ENCODE measurements at regions not wholly inside any gene's neighbourhood (a gene's known extent, or its start where the extent isn't known, plus 50 kb on each side); places are given as distances from the start of the nearest gene placed in this dataset.
A peak's percentile ranks its signal among the peaks of the same experiment; 100 is the strongest.

GRCh38 chr11:110022548-110022947, 70.6 kb upstream of the ZC3H12C start:
- Mint-ChIP-seq H3K27me3 (no peaks in the 10 kb centered on the region), H3K27ac (no peak overlapping the region), H3K36me3 (ENCODE audit: insufficient read depth) (no peaks in the 10 kb centered on the region), H3K9me3 (peaks cover 0 to 2% of the 10 kb centered on the region in 2 donors), H3K4me1 (ENCODE audit: low read depth in 2 of 2) (no peaks in the 10 kb centered on the region), H3K4me3 (no peak overlapping the region)
- ATAC-seq (replicated peaks) (no peak), DNase-seq (no peak)

GRCh38 chr11:110023711-110024110, 69.5 kb upstream of the ZC3H12C start:
- H3K36me3 Mint-ChIP-seq (ENCODE audit: insufficient read depth), result no peaks in the 10 kb centered on the region
- peaks cover 5 to 8% of the 10 kb centered on the region in 2 donors for H3K27me3 Mint-ChIP-seq
- no peak overlapping the region for H3K27ac Mint-ChIP-seq
- H3K4me1 Mint-ChIP-seq (ENCODE audit: low read depth in 2 of 2), result no peaks in the 10 kb centered on the region
- no peak for ATAC-seq (replicated peaks)
- H3K4me3 Mint-ChIP-seq, result no peak overlapping the region
- H3K9me3 Mint-ChIP-seq, result peaks cover 0 to 2% of the 10 kb centered on the region in 2 donors
- no peak for DNase-seq

GRCh38 chr11:110026858-110027626, 66.2 kb upstream of the ZC3H12C start:
- no peak for DNase-seq
- H3K4me3 Mint-ChIP-seq, result no peak overlapping the region
- no peaks in the 10 kb centered on the region for H3K4me1 Mint-ChIP-seq (ENCODE audit: low read depth in 2 of 2)
- peaks cover 0 to 2% of the 10 kb centered on the region in 2 donors for H3K9me3 Mint-ChIP-seq
- H3K36me3 Mint-ChIP-seq (ENCODE audit: insufficient read depth), result no peaks in the 10 kb centered on the region
- H3K27ac Mint-ChIP-seq, result no peak overlapping the region
- H3K27me3 Mint-ChIP-seq, result peaks cover 5 to 8% of the 10 kb centered on the region in 2 donors
- ATAC-seq (replicated peaks), result peak; percentile 49

DNA sequence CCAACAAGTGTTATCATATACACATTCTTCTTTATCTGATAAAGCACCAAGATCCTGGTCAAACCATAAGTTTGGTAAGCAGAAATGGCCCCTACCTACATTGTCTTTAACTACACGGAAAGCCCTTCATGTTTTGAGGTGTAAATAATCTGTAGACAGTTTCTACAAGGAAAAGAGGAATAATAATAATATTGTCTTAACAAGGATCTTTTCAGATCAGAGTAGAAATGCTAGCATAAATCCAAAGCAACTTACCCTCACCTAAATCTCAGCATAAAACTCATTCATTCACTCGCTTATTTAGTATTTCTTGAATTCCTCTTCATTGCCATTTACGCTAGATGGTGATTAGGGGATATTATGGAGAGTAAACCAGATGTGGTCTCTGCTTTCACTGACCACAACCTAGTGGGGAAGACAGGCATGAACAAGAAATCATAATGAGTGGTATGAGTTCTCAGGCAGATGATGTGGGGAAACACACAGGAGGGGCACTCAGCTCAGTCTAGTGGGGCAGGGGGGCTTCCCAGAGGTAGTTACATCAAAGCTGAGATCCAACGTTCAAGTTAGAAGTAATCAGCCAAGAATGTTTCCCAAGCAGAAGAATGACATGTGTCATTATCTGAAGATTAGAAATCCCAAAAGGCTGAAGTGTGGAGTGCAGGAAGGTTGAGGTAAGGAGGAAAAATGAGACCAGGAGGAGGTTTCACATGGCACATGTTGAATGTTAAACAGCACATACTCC, 65.4 kb upstream of the ZC3H12C start:
- no peak for ATAC-seq (replicated peaks)
- H3K27me3 Mint-ChIP-seq, result peaks cover 5 to 8% of the 10 kb centered on the region in 2 donors
- H3K27ac Mint-ChIP-seq, result no peak overlapping the region
- H3K4me1 Mint-ChIP-seq (ENCODE audit: low read depth in 2 of 2), result no peaks in the 10 kb centered on the region
- H3K4me3 Mint-ChIP-seq, result no peak overlapping the region
- no peaks in the 10 kb centered on the region for H3K36me3 Mint-ChIP-seq (ENCODE audit: insufficient read depth)
- peaks cover 0 to 2% of the 10 kb centered on the region in 2 donors for H3K9me3 Mint-ChIP-seq
- no peak for DNase-seq

DNA sequence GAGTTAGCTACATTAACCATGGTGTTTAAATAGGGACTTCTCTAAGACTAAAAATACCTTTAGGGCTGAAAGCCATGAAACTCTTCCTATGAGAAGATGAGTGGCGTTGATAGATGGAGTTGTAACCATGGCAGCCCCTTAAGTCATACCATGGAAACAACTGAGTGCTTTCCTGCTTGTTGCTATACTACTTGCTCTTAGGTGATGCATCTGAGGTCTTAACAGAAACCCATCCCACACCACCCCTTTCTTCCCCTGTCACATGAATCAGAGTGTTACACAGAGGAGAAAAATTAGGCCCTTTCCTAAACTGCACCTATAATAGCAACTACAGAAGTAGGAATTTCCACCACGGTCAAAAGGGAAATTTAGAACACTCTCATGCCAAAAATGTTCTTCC, 64.3 kb upstream of the ZC3H12C start:
- H3K9me3 Mint-ChIP-seq, result peaks cover 0 to 2% of the 10 kb centered on the region in 2 donors
- peaks cover 5 to 8% of the 10 kb centered on the region in 2 donors for H3K27me3 Mint-ChIP-seq
- no peak overlapping the region for H3K4me3 Mint-ChIP-seq
- no peak for DNase-seq
- ATAC-seq (replicated peaks), result no peak
- no peaks in the 10 kb centered on the region for H3K4me1 Mint-ChIP-seq (ENCODE audit: low read depth in 2 of 2)
- H3K36me3 Mint-ChIP-seq (ENCODE audit: insufficient read depth), result no peaks in the 10 kb centered on the region
- no peak overlapping the region for H3K27ac Mint-ChIP-seq

- Mint-ChIP-seq H3K4me3 (no peak overlapping the region), H3K9me3 (peaks cover 0 to 2% of the 10 kb centered on the region in 2 donors), H3K27ac (no peak overlapping the region), H3K4me1 (ENCODE audit: low read depth in 2 of 2) (no peaks in the 10 kb centered on the region), H3K27me3 (peaks cover 5 to 8% of the 10 kb centered on the region in 2 donors), H3K36me3 (ENCODE audit: insufficient read depth) (no peaks in the 10 kb centered on the region)
- DNase-seq, result no peak
- ATAC-seq (replicated peaks), result no peak
Measured at GRCh38 chr11:110029714-110030113, 63.5 kb upstream of the ZC3H12C start.

DNA sequence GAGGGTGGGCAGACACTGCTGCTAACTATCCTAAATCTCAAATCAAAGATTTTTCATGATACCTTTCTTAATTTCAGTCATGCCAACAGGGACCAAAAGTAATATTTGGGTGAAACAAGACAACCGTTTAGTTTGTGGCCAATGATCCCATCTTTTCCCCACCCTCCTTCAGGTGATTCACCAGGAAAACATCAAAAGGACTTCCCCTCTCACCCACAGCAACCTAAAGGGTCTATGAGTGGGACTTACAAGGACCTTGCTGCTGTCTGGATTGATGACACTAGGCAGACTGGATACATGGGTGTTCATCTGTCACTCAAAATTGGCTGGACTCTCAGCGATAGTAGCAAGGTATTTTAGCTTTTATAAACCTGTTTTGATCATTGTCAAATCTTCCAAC, 62.0 kb upstream of the ZC3H12C start:
- Mint-ChIP-seq H3K36me3 (ENCODE audit: insufficient read depth) (no peaks in the 10 kb centered on the region), H3K27ac (no peak overlapping the region), H3K4me1 (ENCODE audit: low read depth in 2 of 2) (no peaks in the 10 kb centered on the region), H3K4me3 (no peak overlapping the region), H3K9me3 (peaks cover 0 to 2% of the 10 kb centered on the region in 2 donors), H3K27me3 (peaks cover 5 to 8% of the 10 kb centered on the region in 2 donors)
- DNase-seq (no peak), ATAC-seq (replicated peaks) (no peak)

DNA sequence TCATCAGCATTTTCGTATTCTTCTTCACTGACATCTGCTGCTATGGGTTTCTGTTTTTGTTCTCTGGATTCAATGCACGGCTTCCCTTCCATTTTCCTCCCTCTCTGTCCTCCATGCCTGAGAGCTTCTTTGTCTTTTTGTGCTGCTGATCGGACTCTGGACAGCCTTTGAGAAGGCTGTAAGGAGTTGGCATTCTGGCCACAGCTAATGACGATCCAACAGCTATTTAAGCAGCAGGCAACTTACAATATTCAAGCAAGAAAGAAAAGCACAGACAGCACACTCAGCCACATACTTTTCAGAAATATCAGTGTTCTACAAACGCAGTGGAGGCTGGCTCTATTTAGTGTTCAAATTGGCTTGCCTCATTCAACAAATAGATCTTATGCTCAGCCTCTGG, 60.9 kb upstream of the ZC3H12C start:
- H3K4me1 Mint-ChIP-seq (ENCODE audit: low read depth in 2 of 2), result no peaks in the 10 kb centered on the region
- ATAC-seq (replicated peaks), result no peak
- H3K9me3 Mint-ChIP-seq, result peaks cover 0 to 2% of the 10 kb centered on the region in 2 donors
- H3K27me3 Mint-ChIP-seq, result peaks cover 5 to 8% of the 10 kb centered on the region in 2 donors
- no peaks in the 10 kb centered on the region for H3K36me3 Mint-ChIP-seq (ENCODE audit: insufficient read depth)
- no peak overlapping the region for H3K27ac Mint-ChIP-seq
- no peak overlapping the region for H3K4me3 Mint-ChIP-seq
- DNase-seq, result no peak

GRCh38 chr11:110032957-110033570, 60.1 kb upstream of the ZC3H12C start:
- Mint-ChIP-seq H3K9me3 (peaks cover 0 to 2% of the 10 kb centered on the region in 2 donors), H3K4me3 (no peak overlapping the region), H3K27me3 (peaks cover under 1 to 3% of the 10 kb centered on the region in 2 donors), H3K4me1 (ENCODE audit: low read depth in 2 of 2) (no peaks in the 10 kb centered on the region), H3K27ac (no peak overlapping the region), H3K36me3 (ENCODE audit: insufficient read depth) (no peaks in the 10 kb centered on the region)
- DNase-seq (no peak), ATAC-seq (replicated peaks) (no peak)

GRCh38 chr11:110034806-110035205, 58.4 kb upstream of the ZC3H12C start:
- Mint-ChIP-seq H3K4me3 (no peak overlapping the region), H3K9me3 (peaks cover 0 to 2% of the 10 kb centered on the region in 2 donors), H3K27ac (no peak overlapping the region), H3K27me3 (no peaks in the 10 kb centered on the region), H3K36me3 (ENCODE audit: insufficient read depth) (no peaks in the 10 kb centered on the region), H3K4me1 (ENCODE audit: low read depth in 2 of 2) (no peaks in the 10 kb centered on the region)
- DNase-seq, result no peak
- ATAC-seq (replicated peaks), result no peak

- Mint-ChIP-seq H3K36me3 (ENCODE audit: insufficient read depth) (no peaks in the 10 kb centered on the region), H3K27me3 (no peaks in the 10 kb centered on the region), H3K27ac (no peak overlapping the region), H3K4me1 (ENCODE audit: low read depth in 2 of 2) (no peaks in the 10 kb centered on the region), H3K9me3 (peaks cover 0 to 2% of the 10 kb centered on the region in 2 donors), H3K4me3 (no peak overlapping the region)
- ATAC-seq (replicated peaks) (no peak), DNase-seq (no peak)
Measured at GRCh38 chr11:110035357-110035756, 57.8 kb upstream of the ZC3H12C start.

- Mint-ChIP-seq H3K4me3 (no peak overlapping the region), H3K9me3 (peaks cover 2% of the 10 kb centered on the region in 2 donors), H3K4me1 (ENCODE audit: low read depth in 2 of 2) (no peaks in the 10 kb centered on the region), H3K36me3 (ENCODE audit: insufficient read depth) (no peaks in the 10 kb centered on the region), H3K27ac (no peak overlapping the region), H3K27me3 (peaks cover 16 to 19% of the 10 kb centered on the region in 2 donors)
- DNase-seq (no peak), ATAC-seq (replicated peaks) (no peak)
Measured at GRCh38 chr11:110038201-110038600, 55.0 kb upstream of the ZC3H12C start.
